OCI-LY1 (cell line): ENCODE measurements at regions not wholly inside any gene's neighbourhood (a gene's known extent, or its start where the extent isn't known, plus 50 kb on each side); places are given as distances from the start of the nearest gene placed in this dataset.
"Not testable (repeated sequence)": the region's sequence is repeated elsewhere in the genome, so short reads cannot be mapped to it uniquely, and the experiment has no call there.

Experiments used
- H2AFZ ChIP-seq: fragments of 200-600 bp; sonication (generic), shearing (Covaris generic); 2 replicates; pipeline ENCODE4 v1.6.0; 2014; ENCODE audit warnings: antibody characterized with exemption, mild to moderate bottlenecking, low read length
- H3F3A ChIP-seq: fragments of 200-600 bp; sonication (generic), shearing (Covaris generic); 2 replicates; pipeline ENCODE4 v1.6.0; 2014; ENCODE audit warnings: mild to moderate bottlenecking, antibody characterized with exemption, low read length, moderate library complexity; ENCODE audit not compliant: insufficient read depth
- H3K27ac ChIP-seq: fragments of 200-600 bp; sonication (generic); 2 replicates; pipeline ENCODE4 v1.5.1; 2014; ENCODE audit warnings: low read length, mixed run types, mild to moderate bottlenecking, low read depth; ENCODE audit not compliant: poor library complexity, severe bottlenecking
- H3K27me3 ChIP-seq: fragments of 200-600 bp; sonication (generic); 2 replicates; pipeline ENCODE4 v1.6.0; 2014; ENCODE audit warnings: antibody characterized with exemption, mild to moderate bottlenecking, low read length, moderate library complexity; ENCODE audit not compliant: insufficient read depth
- H3K36me3 ChIP-seq: fragments of 200-600 bp; sonication (generic); 2 replicates; pipeline ENCODE4 v1.6.1; 2014; ENCODE audit warnings: mild to moderate bottlenecking, antibody characterized with exemption, low read length, moderate library complexity, mixed read lengths; ENCODE audit not compliant: insufficient read depth
- H3K4me1 ChIP-seq: fragments of 200-600 bp; sonication (generic); 2 replicates; pipeline ENCODE4 v1.5.1; 2014; ENCODE audit warnings: mild to moderate bottlenecking, low read length, moderate library complexity; ENCODE audit not compliant: insufficient read depth, severe bottlenecking
- H3K4me2 ChIP-seq: fragments of 200-600 bp; sonication (generic), shearing (Covaris generic); 2 replicates; pipeline ENCODE4 v1.6.1; 2014; ENCODE audit warnings: low read length
- H3K4me3 ChIP-seq: fragments of 200-600 bp; sonication (generic); 2 replicates; pipeline ENCODE4 v1.5.1; 2014; ENCODE audit warnings: low read length, low read depth, mild to moderate bottlenecking, mixed read lengths; ENCODE audit not compliant: poor library complexity, severe bottlenecking
- H3K79me2 ChIP-seq: fragments of 200-600 bp; shearing (Covaris generic); 2 replicates; pipeline ENCODE4 v1.6.1; 2016; ENCODE audit warnings: mixed run types, low read length, mixed read lengths; ENCODE audit not compliant: insufficient read depth
- H3K9ac ChIP-seq: fragments of 200-600 bp; sonication (generic), shearing (Covaris generic); 2 replicates; pipeline ENCODE4 v1.6.1; 2014; ENCODE audit warnings: mild to moderate bottlenecking, low read length, mixed read lengths
- H3K9me2 ChIP-seq: fragments of 200-600 bp; sonication (generic), shearing (Covaris generic); 2 replicates; pipeline ENCODE4 v1.6.1; 2014; ENCODE audit warnings: low read depth, mild to moderate bottlenecking, low read length, mixed read lengths
- H3K9me3 ChIP-seq: fragments of 200-600 bp; shearing (Covaris generic); 2 replicates; pipeline ENCODE4 v1.6.1; 2014; ENCODE audit warnings: low read length, mixed read lengths
- H4K20me1 ChIP-seq: fragments of 200-600 bp; sonication (generic), shearing (Covaris generic); 2 replicates; pipeline ENCODE4 v1.6.0; 2016; ENCODE audit warnings: mild to moderate bottlenecking, low read length; ENCODE audit not compliant: insufficient read depth
- CTCF ChIP-seq: fragments of 200-600 bp; sonication (generic), shearing (Covaris generic); IDR thresholded peaks from 2 replicates; pipeline ENCODE4 v1.5.1; 2017; ENCODE audit warnings: mild to moderate bottlenecking, antibody characterized with exemption, low read length, moderate library complexity, mixed read lengths
- EZH2 ChIP-seq: fragments of 200-600 bp; sonication (generic), shearing (Covaris generic); IDR thresholded peaks from 2 replicates; pipeline ENCODE4 v1.8.0; 2017; ENCODE audit warnings: borderline replicate concordance, mixed run types, mild to moderate bottlenecking, antibody characterized with exemption, low read length, moderate library complexity, mixed read lengths

DNA sequence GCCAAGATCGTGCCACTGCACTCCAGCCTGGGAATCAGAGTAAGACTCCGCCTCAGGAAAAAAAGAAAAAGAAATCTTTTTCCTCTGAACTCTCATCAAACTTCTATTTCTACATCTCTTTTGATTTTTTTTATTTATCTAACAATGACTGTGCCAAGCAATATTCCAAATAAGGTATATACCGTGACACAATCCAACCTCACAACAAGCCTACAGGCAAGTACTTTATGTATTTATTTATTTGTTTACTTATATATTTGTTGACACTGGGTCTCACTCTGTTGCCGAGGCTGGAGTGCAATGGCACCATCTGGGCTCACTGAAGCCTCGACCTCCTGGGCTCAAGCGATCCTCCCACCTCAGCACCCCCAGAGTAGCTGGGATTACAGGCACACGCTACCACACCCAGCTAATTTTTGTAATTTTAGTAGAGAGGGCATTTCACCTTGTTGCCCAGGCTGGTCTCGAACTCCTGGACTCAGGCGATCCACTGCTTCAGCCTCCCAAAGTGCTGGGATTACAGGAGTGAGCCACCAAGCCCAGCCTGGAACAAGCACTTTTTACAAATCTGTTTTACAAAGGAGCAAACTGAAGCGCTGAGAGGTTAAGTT is 94.9 kb upstream of the CHD2 start:
- Histone ChIP-seq H3K36me3 (no peaks in the 10 kb centered on the region), H3K9me3 (no peaks in the 10 kb centered on the region), H3K4me3 (no peak overlapping the region), H3K4me1 (peaks cover 33% of the 10 kb centered on the region), H3K9me2 (no peaks in the 10 kb centered on the region), H3K9ac (no peak overlapping the region), H4K20me1 (no peaks in the 10 kb centered on the region), H3F3A (0 out of 2 replicates have a peak, but pooled peaks cover under 1% of the 10 kb centered on the region), H2AFZ (no peak overlapping the region), H3K4me2 (no peak overlapping the region), H3K27ac (no peak overlapping the region), H3K79me2 (no peaks in the 10 kb centered on the region), H3K27me3 (no peaks in the 10 kb centered on the region)
- no peak for TF ChIP-seq CTCF
- TF ChIP-seq EZH2, result no peak

GRCh38 chr15:92806171-92806570 is 94.0 kb upstream of the CHD2 start:
- not testable (repeated sequence) for H4K20me1 ChIP-seq, H3K36me3 ChIP-seq, H3K27me3 ChIP-seq, H2AFZ ChIP-seq, H3K9me2 ChIP-seq, H3F3A ChIP-seq, H3K9ac ChIP-seq, H3K79me2 ChIP-seq, H3K27ac ChIP-seq, H3K4me2 ChIP-seq, H3K4me3 ChIP-seq, H3K9me3 ChIP-seq
- peaks cover 43% of the 10 kb centered on the region for H3K4me1 ChIP-seq

DNA sequence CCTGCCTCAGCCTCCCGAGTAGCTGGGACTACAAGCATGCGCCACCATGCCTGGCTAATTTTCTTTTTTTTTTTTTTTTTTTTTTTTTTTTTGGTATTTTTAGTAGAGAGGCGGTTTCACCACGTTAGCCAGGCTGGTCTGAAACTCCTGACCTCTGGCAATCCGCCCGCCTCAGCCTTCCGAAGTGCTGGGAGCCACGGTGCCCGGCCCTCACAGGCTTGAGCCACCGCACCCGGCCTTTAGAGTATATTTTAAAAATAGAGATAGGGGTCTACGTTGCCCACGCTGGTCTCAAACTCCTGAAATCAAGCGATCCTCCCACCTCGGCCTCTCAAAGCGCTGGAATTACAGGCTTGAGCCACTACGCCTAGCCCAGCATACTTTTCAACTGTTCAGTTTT is 93.4 kb upstream of the CHD2 start:
- Histone ChIP-seq H3K4me1 (peaks cover 49% of the 10 kb centered on the region), H3K27ac (no peak overlapping the region), H3K9ac (no peak overlapping the region)

More for the DNA sequence above, 93.4 kb upstream of the CHD2 start:
- TF ChIP-seq EZH2, result no peak
- TF ChIP-seq CTCF, result no peak
- H3K9me2 ChIP-seq, result no peaks in the 10 kb centered on the region
- H3K4me3 ChIP-seq, result no peak overlapping the region
- H3K4me2 ChIP-seq, result no peak overlapping the region
- no peaks in the 10 kb centered on the region for H3K36me3 ChIP-seq
- H4K20me1 ChIP-seq, result no peaks in the 10 kb centered on the region
- peaks cover 3% of the 10 kb centered on the region; the same call in 1 of the 2 replicates for H3F3A ChIP-seq
- no peaks in the 10 kb centered on the region for H3K9me3 ChIP-seq
- no peaks in the 10 kb centered on the region for H3K27me3 ChIP-seq
- no peaks in the 10 kb centered on the region for H3K79me2 ChIP-seq
- no peak overlapping the region for H2AFZ ChIP-seq
